Posterior vena cava (tissue), 2 donors: ENCODE measurements at regions not wholly inside any gene's neighbourhood (a gene's known extent, or its start where the extent isn't known, plus 50 kb on each side); places are given as distances from the start of the nearest gene placed in this dataset.

Experiments
- DNase-seq: peaks from one replicate; pipeline ENCODE4 v3.0.0-alpha.2; 2020; ENCODE audit warnings: low spot score
- intact Hi-C, 2 donors: fragments of 100-400 bp; cut with DNase I; formaldehyde crosslinking; loops; one replicate each; pipeline versions ENCODE4 v1.14.1 to v1.14.2; 2022 to 2023
- donor health status: DM: yes; HTN: yes; CAD: no.
- donor health status: DM: yes; HTN: yes; CAD: no.

- DNase-seq: no peak
- intact Hi-C loops: no loop called here
Measured at GRCh38 chr4:166546009-166546408, 673.0 kb downstream of the TLL1 start.

DNA sequence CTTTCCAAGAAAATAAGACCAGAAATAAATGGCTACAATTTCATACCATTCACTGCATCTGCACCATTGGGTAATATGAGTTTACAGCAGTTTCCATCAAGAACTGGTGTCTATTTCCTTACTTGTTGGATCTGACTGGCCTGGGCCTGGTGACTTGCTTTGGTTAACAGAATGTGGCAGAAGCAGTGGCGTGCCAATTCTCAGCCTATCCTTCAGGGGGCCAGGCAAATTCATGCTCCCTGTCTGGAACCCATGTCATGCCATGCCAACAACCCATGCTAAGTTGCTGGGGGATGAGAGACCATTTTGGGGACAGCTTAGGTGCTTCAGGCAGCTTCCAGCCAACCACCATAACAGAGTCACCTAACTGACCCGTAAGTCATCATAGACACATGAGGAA is 656.7 kb downstream of the SPOCK3 start:
- intact Hi-C loops: no loop called here
- no peak for DNase-seq

DNA sequence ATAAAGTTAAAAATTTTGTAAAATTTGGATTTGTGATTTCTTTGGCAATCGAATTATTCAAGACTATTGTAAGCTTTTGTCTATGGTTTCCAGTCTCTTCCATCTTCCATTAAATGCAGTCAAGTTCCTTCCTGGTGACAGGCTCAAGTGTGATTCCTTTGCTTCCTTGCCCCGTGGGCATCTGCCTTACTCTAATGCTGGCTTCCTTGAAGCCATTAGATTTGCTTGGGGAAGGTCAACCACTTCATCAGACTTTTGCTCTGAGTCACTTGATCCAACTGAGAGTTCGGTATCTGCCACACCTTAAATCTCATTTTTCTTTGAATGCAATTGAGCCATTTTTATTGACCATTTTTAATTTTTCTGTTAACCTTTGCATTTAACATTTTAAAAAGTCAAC is 648.8 kb downstream of the SPOCK3 start:
- intact Hi-C loops: no loop called here
- DNase-seq: no peak

GRCh38 chr4:166594326-166594946 is 639.9 kb downstream of the SPOCK3 start:
- DNase-seq: no peak
- intact Hi-C loops: no loop called here

GRCh38 chr4:166600264-166600663 is 634.0 kb downstream of the SPOCK3 start:
- DNase-seq: no peak
- intact Hi-C loops: no loop called here

DNA sequence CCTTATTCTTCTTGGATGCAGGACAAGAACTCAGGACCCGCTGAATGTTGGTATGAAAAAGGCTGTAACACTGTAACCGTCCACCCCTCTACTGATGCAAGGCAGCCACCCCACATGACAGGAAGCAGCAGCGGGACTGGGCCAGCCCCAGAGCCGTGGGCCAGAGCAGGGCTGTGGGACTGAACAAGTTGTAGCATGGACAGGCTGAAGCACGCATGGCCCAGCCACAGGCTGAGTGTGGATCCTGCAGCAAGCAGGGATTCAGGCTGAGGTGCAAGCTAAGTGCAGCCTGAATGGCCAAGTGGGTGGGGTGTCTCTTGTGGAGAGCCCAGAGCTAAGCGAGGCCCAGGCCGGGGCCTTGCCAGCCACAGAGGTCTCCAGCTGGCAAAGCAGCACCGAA is 632.2 kb downstream of the SPOCK3 start:
- intact Hi-C loops: no loop called here
- peak; percentile 65 for DNase-seq

GRCh38 chr4:166622425-166622977 is 611.8 kb downstream of the SPOCK3 start:
- intact Hi-C loops: no loop called here
- no peak for DNase-seq

DNA sequence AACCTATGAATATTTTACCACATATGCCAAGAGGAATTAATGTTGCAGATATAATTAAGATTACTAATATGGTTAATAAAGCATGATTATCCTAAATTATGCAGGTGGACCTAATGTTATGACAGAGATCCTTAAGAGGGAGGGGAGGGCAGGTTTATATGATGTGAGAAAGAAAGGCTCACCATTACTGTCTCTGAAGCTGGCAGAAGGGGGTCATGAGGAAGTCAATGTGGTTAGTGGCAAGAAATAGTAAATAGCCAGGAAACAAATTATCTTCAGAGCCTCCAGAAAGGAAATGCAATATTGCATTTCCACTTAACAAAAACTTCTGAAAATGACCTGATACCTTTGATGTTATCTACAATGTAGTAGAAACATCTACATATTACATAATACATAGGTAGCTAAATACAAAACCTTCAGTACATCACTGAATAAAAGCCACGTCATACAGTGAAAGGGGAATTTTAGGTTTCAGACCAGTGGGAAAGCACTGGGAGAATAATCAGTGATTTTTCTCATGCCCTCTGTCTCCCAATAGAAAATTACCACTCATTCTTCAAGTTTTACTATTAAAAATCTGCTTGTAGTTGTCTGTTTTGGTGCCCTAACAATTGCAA is 609.2 kb downstream of the SPOCK3 start:
- no peak for DNase-seq
- intact Hi-C loops: no loop called here

DNA sequence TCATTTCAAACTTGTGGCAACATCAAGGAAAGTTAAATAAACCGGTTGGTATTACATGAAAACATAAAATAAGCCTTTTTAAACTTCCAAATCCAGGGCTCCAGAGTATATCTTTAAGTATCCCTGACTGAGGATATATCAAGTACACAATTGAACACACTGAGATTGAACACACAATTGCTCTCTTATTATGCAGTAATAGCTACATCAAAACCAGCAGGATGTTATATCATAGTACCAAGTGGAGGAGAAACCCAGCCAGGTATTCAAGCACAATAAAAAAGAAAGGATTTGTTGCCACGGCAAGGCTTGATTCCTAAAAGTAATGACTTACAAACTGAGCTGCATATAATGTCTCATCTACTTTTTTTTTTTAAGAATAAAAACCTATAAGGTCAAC is 605.8 kb downstream of the SPOCK3 start:
- no peak for DNase-seq
- intact Hi-C loops: no loop called here

GRCh38 chr4:166635367-166635766 is 598.9 kb downstream of the SPOCK3 start:
- DNase-seq: no peak
- intact Hi-C loops: no loop called here

- intact Hi-C loops: no loop called here
Measured at GRCh38 chr4:166637816-166638215, 596.5 kb downstream of the SPOCK3 start.

GRCh38 chr4:166655231-166655630 is 579.1 kb downstream of the SPOCK3 start:
- intact Hi-C loops: no loop called here
- no peak for DNase-seq

More at GRCh38 chr4:166637816-166638215, 596.5 kb downstream of the SPOCK3 start:
- no peak for DNase-seq

GRCh38 chr4:166655705-166656104 is 578.6 kb downstream of the SPOCK3 start:
- intact Hi-C loops: no loop called here

DNA sequence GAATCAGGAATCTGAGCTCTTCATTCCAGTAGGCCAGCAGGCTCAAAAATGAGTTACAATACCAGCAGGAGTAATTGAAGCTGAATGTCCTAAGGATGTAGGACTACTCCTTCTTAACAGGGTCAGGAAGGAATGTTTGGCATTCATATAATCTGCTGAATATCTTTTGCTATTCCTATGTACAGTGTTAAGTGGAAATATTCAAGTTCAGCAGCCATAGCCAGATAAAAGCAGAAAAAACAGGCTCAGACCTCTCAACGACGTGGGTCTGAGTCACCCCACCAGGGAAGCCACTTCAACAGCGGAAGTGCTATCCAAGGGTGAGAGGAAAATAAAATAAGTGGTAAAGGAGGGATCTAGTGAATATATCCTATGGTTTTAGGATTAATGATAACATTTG is 577.0 kb downstream of the SPOCK3 start:
- no peak for DNase-seq
- intact Hi-C loops: no loop called here

More at GRCh38 chr4:166655705-166656104, 578.6 kb downstream of the SPOCK3 start:
- no peak for DNase-seq

DNA sequence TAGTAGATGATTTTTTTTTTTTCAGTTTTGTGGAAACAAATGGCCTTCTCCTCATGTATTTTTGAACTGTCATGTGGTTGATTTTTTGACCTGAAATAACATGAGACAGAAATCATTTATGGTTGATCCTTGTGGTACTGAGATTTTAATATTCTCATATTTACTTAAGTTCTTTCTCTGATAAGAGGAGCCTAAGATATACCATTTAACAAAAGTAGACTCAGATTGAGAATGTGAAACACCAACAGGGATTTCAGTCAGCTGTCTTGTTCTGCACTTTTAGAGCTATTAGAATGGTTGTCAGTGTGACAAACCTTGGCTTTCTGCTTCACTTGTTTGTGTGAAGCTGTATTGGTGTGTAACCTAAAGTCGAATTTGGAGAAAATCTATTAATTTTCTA is 575.7 kb downstream of the SPOCK3 start:
- DNase-seq: no peak
- intact Hi-C loops: no loop called here

- intact Hi-C loops: no loop called here
- no peak for DNase-seq
Measured at GRCh38 chr4:166662266-166662843, 571.9 kb downstream of the SPOCK3 start.

DNA sequence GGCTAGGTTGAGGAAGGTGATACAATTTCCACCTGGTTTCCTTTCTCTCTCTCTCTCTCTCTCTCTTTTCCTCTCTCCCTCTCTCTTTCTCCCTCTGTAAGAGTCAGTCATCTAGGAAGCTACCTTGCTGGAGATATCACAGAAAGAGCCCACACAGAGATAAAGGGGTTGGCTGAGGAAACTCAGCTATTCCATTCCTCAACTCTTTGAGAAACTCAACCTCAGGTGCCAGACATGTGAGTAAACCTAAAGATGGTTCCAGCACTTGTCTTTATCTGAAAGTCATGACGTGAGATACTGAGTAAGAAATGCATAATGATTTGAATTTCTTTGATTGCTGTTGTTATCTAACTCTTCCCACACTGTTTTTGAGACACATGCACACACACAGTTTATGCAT is 564.0 kb downstream of the SPOCK3 start:
- intact Hi-C loops: no loop called here
- DNase-seq: no peak

- DNase-seq: no peak
- intact Hi-C loops: no loop called here
Measured at GRCh38 chr4:166673911-166674310, 560.4 kb downstream of the SPOCK3 start.

DNA sequence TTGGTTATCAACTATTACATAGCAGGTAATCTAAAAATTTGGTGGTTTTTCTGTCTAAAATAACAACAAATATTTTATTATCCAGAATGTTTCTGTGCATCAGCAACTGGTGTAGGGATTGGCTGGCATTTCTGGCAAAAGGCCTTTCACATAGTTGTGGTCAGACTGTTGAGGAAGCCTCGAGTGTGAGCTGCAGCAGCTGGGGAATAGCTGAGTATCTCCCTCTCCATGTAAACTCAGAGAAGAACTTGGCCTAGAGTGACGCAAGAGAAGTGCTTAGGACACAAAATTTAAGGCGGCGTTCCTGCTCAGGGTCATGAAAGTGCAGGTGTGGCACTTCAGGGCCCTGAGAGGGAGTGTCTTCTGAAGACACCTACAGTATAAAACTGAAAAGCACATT is 558.9 kb downstream of the SPOCK3 start:
- no peak for DNase-seq
- intact Hi-C loops: no loop called here

DNA sequence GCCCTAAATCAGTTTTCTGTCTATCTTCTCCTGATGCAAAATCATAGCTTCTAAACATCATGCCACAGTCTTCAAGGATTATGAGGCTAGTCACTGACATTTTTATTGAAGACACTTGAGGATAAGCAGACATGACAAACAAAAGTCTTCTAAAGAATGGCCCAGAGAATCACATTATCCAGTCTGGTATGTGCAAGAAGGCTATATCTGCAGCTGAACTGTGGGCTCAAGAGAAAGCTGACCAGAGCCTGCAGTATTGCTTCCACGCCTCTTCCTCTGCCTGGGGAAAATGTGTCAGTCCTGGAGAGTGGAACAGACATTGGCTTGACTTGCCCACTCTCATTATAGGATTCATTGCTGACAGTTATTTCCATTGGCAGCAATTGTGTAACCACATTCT is 553.5 kb downstream of the SPOCK3 start:
- intact Hi-C loops: no loop called here

GRCh38 chr4:166682200-166682599 is 552.1 kb downstream of the SPOCK3 start:
- DNase-seq: no peak
- intact Hi-C loops: no loop called here

More for the DNA sequence above, 553.5 kb downstream of the SPOCK3 start:
- no peak for DNase-seq
